Fibroblast of the aortic adventitia (primary cell): ENCODE measurements at regions not wholly inside any gene's neighbourhood (a gene's known extent, or its start where the extent isn't known, plus 50 kb on each side); places are given as distances from the start of the nearest gene placed in this dataset.

Experiments
- DNase-seq: peaks from one replicate; pipeline ENCODE4 v3.0.0-alpha.2; 2010; ENCODE audit warnings: low read depth
- H3K4me3 ChIP-seq: 2 replicates; pipeline ENCODE4 v1.5.1; 2011; ENCODE audit warnings: low read depth, mild to moderate bottlenecking, control low read depth, low read length, moderate library complexity
- CTCF ChIP-seq: IDR thresholded peaks from 2 replicates; pipeline ENCODE4 v1.5.1; 2011; ENCODE audit warnings: mild to moderate bottlenecking, low read length, control low read depth, inconsistent platforms; ENCODE audit not compliant: insufficient read depth

- no peak for DNase-seq
- TF ChIP-seq CTCF, result no peak
- H3K4me3 ChIP-seq, result no peak overlapping the region
Observed at GRCh38 chr22:48091656-48092223, 1329.3 kb downstream of the TBC1D22A start.

- no peak for TF ChIP-seq CTCF
- no peak for DNase-seq
- H3K4me3 ChIP-seq, result no peak overlapping the region
Observed at GRCh38 chr22:48091060-48091650, 1328.7 kb downstream of the TBC1D22A start.

GRCh38 chr22:48090332-48090672, 1327.9 kb downstream of the TBC1D22A start:
- no peak for TF ChIP-seq CTCF
- H3K4me3 ChIP-seq, result no peak overlapping the region
- DNase-seq, result no peak

GRCh38 chr22:48089601-48090331, 1327.3 kb downstream of the TBC1D22A start:
- H3K4me3 ChIP-seq, result no peak overlapping the region
- DNase-seq, result no peak
- no peak for TF ChIP-seq CTCF

- no peak overlapping the region for H3K4me3 ChIP-seq
- no peak for DNase-seq
- no peak for TF ChIP-seq CTCF
Observed at GRCh38 chr22:48088926-48089536, 1326.6 kb downstream of the TBC1D22A start.

- no peak for TF ChIP-seq CTCF
- H3K4me3 ChIP-seq, result no peak overlapping the region
- DNase-seq, result no peak
Observed at GRCh38 chr22:48088251-48088650, 1325.8 kb downstream of the TBC1D22A start.
